Hematopoietic multipotent progenitor cell treated with erythropoietin and hydrocortisone succinate and interleukin-3 and kit ligand, for 15 days (in vitro differentiated cells): ENCODE measurements at regions not wholly inside any gene's neighbourhood (a gene's known extent, or its start where the extent isn't known, plus 50 kb on each side); places are given as distances from the start of the nearest gene placed in this dataset.
"Not testable (repeated sequence)": the region's sequence is repeated elsewhere in the genome, so short reads cannot be mapped to it uniquely, and the experiment has no call there.

Experiments used
- DNase-seq: peaks from one replicate; pipeline ENCODE4 v3.0.0-alpha.2; 2015; ENCODE audit warnings: low spot score

DNA sequence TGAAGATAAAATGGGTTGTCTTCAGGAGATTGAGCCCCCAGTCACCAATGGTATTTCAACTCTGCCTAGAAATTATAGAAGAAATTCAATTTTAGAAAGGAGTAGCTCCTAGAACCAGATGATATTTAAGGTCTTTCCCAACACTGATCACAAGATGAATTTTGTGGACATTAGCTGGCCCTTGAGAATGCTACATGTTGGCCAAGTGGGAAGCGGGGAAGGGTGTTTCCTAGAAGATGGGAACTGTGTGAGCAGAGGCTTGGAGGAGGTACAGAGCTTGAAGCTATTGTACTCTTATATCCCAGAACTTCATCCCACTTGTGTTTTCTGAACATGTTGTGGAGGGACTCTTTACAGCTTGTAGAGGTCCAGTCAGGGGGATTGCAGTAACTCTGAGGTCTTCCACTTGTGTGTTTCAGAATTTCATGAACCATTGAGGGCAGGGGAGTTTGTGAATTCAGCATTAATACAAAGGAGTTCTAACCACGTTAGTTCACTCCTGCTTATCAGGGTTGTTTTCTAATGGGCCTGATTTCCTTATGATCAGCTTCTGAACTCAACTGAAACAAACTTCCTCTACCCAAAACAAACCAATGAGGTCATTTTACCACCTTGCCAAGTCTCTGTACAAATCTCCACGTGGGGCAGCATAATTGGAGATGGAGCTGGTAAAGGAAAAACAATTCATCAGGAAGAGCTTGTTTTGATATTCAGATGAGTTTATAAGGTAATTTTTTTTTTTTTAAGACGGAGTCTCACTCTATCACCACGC lies 152.6 kb upstream of the TPM1 start:
- DNase-seq: no peak

GRCh38 chr15:62894322-62895085 lies 148.0 kb upstream of the TPM1 start:
- DNase-seq: no peak

DNA sequence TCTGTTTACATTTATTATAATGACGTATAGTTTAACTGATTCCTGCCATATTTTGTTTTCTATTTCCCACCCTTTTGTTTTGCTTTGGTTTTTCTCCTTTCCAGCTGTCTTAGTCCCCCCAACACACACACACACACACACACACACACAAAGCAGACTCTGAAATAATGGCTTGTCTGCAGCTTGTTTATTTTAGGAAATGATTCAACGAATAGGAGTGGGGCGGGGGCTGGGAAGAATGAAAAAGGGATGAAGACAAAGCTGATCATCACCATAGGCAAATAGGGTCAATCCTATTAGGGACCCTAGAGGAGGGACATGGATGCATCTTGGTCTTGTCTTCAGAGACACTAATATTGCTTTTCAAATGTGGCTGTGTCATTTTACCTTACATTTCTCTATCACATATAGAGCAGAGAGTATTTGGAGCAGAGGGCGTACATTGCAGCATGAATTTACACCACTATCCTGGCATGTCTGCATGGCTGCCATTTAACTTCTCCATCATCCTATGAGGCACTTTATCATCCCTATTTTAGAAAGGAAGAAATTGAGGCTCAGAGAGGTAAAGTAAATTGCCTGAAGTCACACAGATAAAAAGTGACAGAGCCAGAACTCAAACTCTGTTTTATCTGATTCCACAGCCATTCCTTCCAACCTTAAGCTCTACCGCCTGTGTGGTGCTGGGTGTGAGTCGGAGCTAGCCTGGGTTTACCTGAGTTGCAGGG lies 147.2 kb upstream of the TPM1 start:
- no peak for DNase-seq

DNA sequence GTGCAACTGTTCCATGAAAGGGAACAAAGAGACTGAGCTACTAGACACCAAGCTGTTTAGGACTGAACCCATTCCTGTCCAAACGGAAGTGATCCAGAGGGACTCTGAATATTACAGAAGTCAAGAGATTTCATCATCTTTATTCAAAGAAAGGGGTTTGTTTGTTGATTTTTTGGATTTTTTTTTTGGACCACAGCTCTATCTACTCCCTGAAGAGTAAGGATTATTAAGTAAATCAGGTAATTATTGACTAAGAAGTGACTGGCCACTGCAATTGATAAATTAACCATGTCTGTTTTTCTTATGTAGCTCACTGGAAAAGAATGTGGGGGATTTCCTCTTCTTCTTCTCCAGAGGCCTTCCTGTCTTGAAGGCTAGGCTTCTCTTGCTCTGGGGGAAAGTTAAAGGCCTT lies 146.6 kb upstream of the TPM1 start:
- DNase-seq: no peak

DNA sequence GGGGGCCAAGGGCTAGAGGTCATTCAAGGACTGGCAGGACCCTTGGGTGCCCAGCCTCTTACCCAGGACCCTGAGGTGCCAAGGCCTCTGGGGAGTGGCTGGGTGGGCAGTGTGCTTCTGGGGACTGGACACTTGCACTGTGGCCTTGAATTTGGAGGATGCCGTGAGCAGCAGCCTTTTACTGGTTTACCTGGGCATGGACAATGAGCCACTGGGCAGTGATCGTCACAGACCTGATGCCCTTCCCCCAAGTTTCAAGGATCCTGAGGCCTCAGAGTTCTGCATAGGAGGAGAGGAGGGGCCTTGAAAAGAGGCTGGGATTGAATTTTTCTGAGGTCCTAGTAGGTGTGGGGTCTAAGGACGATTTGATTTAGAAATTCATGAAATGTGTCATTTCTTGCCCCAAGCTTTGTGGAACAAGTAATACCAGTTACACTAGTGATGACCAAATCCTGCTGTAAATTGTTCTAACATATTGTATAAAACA lies 146.1 kb upstream of the TPM1 start:
- DNase-seq: no peak

GRCh38 chr15:62896969-62897486 lies 145.5 kb upstream of the TPM1 start:
- no peak for DNase-seq

- no peak for DNase-seq
Measured at GRCh38 chr15:62897634-62898033, 144.9 kb upstream of the TPM1 start.

DNA sequence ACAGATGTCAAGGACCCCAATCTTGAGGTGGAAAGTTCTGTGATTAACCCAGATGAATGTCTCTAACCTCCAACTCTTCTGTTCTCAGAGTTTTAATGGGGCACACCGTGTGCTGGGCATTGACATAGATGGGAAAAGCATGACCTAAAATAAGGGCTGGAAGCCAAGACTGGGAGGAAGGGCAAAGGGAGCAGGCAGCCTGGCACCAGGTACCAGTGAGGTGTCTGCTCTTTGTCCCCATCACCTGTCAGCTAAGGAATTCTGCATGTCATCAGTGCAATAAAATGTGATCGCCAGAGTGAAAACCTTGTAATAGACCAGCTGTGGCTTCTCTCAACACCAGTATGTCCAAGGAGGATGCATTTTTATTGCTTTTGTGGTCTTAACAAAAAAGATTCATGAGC lies 143.5 kb upstream of the TPM1 start:
- no peak for DNase-seq

DNA sequence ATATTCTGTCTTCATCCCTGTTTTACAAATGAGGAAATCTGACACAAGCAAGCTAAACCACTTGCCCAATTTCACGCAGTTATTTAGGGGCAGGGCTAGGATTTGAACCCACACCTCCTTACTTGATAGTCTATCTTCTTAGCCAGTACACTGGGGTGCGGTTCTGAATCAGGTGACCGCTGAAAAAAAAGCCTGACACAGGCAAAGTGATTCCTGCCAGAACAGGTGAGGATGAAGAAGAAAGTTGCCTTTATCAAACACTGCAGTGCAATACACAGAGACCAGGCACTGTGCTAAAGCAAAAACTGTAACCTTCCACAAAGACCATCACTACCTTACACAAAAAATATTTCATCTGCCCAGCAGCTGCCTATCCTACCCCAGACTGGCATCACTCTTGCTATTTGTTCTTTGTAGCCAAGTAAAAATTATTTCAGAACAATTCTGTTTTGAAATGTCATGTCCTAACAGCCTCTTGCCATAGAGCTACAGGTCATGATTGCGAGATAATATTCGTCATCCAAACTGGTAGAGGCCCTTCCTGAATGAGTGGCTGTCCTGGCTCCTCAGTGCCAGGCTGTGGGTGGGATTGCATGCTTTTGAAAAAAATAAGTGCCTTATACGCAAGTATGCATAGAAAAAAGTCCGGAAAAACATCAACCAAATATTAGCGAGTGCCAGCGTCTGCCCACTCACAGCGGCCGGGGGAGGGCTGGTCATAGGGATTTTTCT lies 142.3 kb upstream of the TPM1 start:
- no peak for DNase-seq

DNA sequence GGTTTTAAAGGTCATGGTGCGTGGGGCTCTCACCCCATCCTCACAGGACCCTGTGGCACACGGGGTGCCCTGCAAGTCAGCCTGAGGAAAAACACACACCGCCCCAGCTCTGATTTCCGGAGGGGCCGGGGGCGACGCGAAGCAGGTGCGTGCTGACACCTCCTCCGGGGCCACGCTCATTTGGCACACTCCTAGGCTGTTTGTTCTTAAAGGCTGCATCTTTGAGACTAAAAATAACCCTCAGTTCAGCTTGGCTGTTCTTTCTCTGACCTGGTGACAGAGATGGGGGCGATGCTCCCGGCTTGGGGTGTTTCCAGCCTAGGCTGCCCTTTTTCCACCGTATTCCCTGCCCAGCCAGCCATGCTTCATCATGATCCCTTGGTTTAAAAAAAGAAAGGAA lies 141.5 kb upstream of the TPM1 start:
- no peak for DNase-seq

- no peak for DNase-seq
Measured at GRCh38 chr15:62901909-62902546, 140.5 kb upstream of the TPM1 start.

GRCh38 chr15:62902821-62903220 lies 139.7 kb upstream of the TPM1 start:
- no peak for DNase-seq

DNA sequence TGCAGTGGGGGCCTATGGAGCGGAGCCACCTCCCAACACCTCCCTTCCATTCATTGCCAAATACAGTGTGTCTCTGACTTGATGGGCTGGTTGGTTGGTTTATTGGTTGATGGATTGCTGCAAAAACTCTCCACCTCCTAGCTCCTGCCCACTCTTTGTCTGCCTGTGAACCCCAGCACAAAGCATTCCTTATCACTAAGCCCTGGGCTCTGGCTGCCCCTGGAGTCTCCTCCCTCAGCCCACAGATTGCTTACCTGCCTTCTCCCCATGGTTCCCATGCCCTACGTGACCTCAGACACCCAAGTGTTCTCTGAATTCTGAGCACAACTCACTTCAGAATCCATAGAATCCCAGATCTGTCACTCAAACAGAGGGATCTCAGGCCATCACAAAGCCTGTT lies 139.1 kb upstream of the TPM1 start:
- DNase-seq: no peak

- no peak for DNase-seq
Measured at GRCh38 chr15:62904041-62904910, 138.3 kb upstream of the TPM1 start.

DNA sequence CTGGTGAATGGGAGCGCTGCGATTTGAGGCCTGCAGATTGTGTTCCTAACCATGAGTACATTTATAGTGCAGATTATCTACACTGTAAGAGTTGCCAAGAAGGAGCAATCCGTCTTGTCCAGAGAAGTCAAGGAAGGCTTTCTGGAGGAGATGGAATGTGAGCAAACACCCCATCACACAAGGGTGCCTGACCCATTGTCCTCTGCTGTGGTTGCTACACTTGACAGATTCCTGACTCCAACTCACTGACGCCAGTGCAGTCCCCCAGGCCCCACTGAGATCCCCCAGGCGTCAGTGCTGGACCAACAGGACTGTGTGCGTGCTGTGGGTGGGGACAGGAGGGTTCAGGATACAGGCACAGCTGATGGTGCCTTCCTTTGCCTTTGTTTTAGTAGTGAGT lies 135.9 kb upstream of the TPM1 start:
- DNase-seq: no peak

DNA sequence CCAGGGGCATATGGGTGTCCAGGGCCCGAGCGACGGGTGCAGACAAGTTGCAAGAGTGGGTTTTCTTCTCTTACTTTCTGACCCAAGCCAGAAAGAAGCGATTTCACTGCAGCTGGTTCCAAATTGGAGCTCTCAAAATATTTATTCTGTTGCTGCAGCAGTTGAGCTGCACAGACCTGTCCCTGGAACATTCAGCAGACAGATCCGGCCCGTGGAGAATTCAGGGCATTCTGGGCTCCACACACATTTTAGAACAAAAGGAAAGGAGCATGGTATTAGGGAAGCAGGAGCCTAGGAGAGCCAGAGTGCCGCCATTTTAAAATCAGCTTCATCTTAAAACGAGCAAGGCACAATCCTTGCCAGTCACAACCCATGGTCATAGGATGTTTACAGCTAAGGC lies 135.3 kb upstream of the TPM1 start:
- DNase-seq: no peak

- DNase-seq: not testable (repeated sequence)
Measured at GRCh38 chr15:62908341-62908740, 134.2 kb upstream of the TPM1 start.

DNA sequence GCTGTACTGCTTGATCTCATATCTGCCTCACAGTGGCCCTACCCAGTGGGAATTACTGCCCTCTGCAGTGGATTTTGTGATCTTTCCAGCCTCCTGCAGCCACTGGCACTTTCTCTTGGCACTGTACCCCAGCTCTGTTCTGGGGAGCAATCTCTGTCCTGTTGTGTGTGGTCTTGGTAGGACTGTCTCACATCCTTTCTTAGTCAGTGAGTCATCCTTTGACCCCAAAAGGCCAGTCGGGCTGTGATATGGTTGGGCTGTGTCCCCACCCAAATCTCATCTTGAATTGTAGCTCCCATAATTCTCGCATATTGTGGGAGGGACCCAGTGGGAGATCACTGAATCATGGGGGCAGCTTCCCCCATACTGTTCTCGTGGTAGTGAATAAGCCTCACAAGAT lies 133.3 kb upstream of the TPM1 start:
- DNase-seq: no peak

DNA sequence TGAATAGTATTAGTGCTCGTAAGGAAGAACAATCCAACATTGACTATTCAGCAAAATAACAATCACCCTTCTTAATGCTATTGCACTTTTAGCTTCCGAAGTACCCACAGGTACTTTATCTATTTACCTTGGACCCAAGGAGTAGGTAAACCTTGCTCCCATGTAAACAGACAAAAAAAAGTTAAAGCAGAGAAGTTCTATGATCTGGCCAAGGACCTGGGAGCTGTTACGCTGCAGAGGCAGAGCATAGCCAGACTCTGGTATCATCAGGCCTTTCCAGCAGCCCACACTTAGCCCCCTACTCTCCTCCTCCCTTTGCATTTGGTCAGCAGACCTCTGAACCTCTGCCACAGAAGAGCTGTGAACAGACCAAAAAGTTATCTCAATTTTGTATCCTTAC lies 130.3 kb upstream of the TPM1 start:
- no peak for DNase-seq

GRCh38 chr15:62912808-62913207 lies 129.7 kb upstream of the TPM1 start:
- DNase-seq: no peak
